ENCODE measurements at regions not wholly inside any gene's neighbourhood (a gene's known extent, or its start where the extent isn't known, plus 50 kb on each side); places are given as distances from the start of the nearest gene placed in this dataset.

GRCh38 chr6:154583546-154584188 lies 73.2 kb upstream of the CNKSR3 start:
- intact Hi-C loops (cut with micrococcal nuclease), result no loop called here
- H3K27ac Mint-ChIP-seq, result no peak overlapping the region
- no peak overlapping the region for H3K4me2 ChIP-seq (replicated peaks; ENCODE audit: extremely low read depth, low read length, poor library complexity, severe bottlenecking)

GRCh38 chr6:154590756-154591155 lies 80.3 kb upstream of the CNKSR3 start:
- no peaks in the 10 kb centered on the region for H4K20me1 ChIP-seq (ENCODE audit: insufficient read depth, low read length)
- Mint-ChIP-seq H3K36me3 (no peaks in the 10 kb centered on the region), H3K4me3 (no peak overlapping the region), H3K27ac (no peak overlapping the region), H3K4me1 (no peaks in the 10 kb centered on the region), H3K27me3 (ENCODE audit: low read depth in 3 of 3) (peaks cover 0 to 1% (median 0%) of the 10 kb centered on the region in 3 donors), H3K9me3 (peaks cover 0 to 7% (median 0%) of the 10 kb centered on the region in 7 donors)
- no peaks in the 10 kb centered on the region for H3K9me3 ChIP-seq (replicated peaks in 1 of 2; ENCODE audit: control insufficient read depth in 1 of 2, insufficient read depth in 1 of 2, low read length in 2 of 2)
- H2AFZ ChIP-seq (ENCODE audit: insufficient read depth, low read depth, low read length, poor library complexity, severe bottlenecking), result no peak overlapping the region
- no peak for DNase-seq
- no peak overlapping the region for H3K9ac ChIP-seq (ENCODE audit: insufficient read depth, low read length, poor library complexity, severe bottlenecking)
- no peak overlapping the region for H3K27ac ChIP-seq (ENCODE audit: low read depth in 1 of 2, low read length in 2 of 2)
- no peak for TF ChIP-seq CTCF (IDR thresholded peaks at IDR 0.05)
- intact Hi-C loops (cut with micrococcal nuclease), result no loop called here
- no peak overlapping the region for H3K4me2 ChIP-seq (replicated peaks; ENCODE audit: extremely low read depth, low read length, poor library complexity, severe bottlenecking)
- H3K27me3 ChIP-seq (ENCODE audit: control insufficient read depth in 2 of 2, insufficient read depth in 2 of 2, low read length in 2 of 2), result no peaks in the 10 kb centered on the region
- H3K4me3 ChIP-seq (replicated peaks in 1 of 3; ENCODE audit: low read depth in 2 of 3, low read length in 3 of 3), result no peak overlapping the region
- no peaks in the 10 kb centered on the region for H3K4me1 ChIP-seq (ENCODE audit: control insufficient read depth in 1 of 2, insufficient read depth in 2 of 2, low read length in 2 of 2)
- H3K79me2 ChIP-seq (ENCODE audit: insufficient read depth, low read length), result no peaks in the 10 kb centered on the region
- WGBS (ENCODE audit: insufficient coverage), result 95% methylated on average over 3 of the region's 4 CpGs
- no peaks in the 10 kb centered on the region for H3K36me3 ChIP-seq (replicated peaks in 1 of 2; ENCODE audit: control insufficient read depth in 1 of 2, insufficient read depth in 2 of 2, low read length in 2 of 2)

More at GRCh38 chr6:154583546-154584188, 73.2 kb upstream of the CNKSR3 start:
- no peaks in the 10 kb centered on the region for H3K27me3 ChIP-seq (ENCODE audit: control insufficient read depth in 2 of 2, insufficient read depth in 2 of 2, low read length in 2 of 2)
- DNase-seq, result no peak
- H4K20me1 ChIP-seq (ENCODE audit: insufficient read depth, low read length), result no peaks in the 10 kb centered on the region
- Mint-ChIP-seq H3K4me3 (no peak overlapping the region), H3K27me3 (ENCODE audit: low read depth in 3 of 3) (no peaks in the 10 kb centered on the region), H3K36me3 (no peaks in the 10 kb centered on the region), H3K9me3 (peaks cover 0 to 11% (median 6%) of the 10 kb centered on the region in 7 donors), H3K4me1 (no peaks in the 10 kb centered on the region)
- peaks cover 0 to 3% of the 10 kb centered on the region in 2 donors for H3K9me3 ChIP-seq (replicated peaks in 1 of 2; ENCODE audit: control insufficient read depth in 1 of 2, insufficient read depth in 1 of 2, low read length in 2 of 2)
- TF ChIP-seq CTCF (IDR thresholded peaks at IDR 0.05), result no peak
- H3K4me1 ChIP-seq (ENCODE audit: control insufficient read depth in 1 of 2, insufficient read depth in 2 of 2, low read length in 2 of 2), result no peaks in the 10 kb centered on the region
- no peak overlapping the region for H3K4me3 ChIP-seq (replicated peaks in 1 of 3; ENCODE audit: low read depth in 2 of 3, low read length in 3 of 3)
- H2AFZ ChIP-seq (ENCODE audit: insufficient read depth, low read depth, low read length, poor library complexity, severe bottlenecking), result no peak overlapping the region
- H3K79me2 ChIP-seq (ENCODE audit: insufficient read depth, low read length), result no peaks in the 10 kb centered on the region
- H3K36me3 ChIP-seq (replicated peaks in 1 of 2; ENCODE audit: control insufficient read depth in 1 of 2, insufficient read depth in 2 of 2, low read length in 2 of 2), result no peaks in the 10 kb centered on the region
- no peak overlapping the region for H3K9ac ChIP-seq (ENCODE audit: insufficient read depth, low read length, poor library complexity, severe bottlenecking)
- no peak overlapping the region for H3K27ac ChIP-seq (ENCODE audit: low read depth in 1 of 2, low read length in 2 of 2)
- WGBS (ENCODE audit: insufficient coverage), result no CpG with 5 or more reads among the region's 4 CpGs
